Endothelial cell of umbilical vein (primary cell): ENCODE measurements at regions not wholly inside any gene's neighbourhood (a gene's known extent, or its start where the extent isn't known, plus 50 kb on each side); places are given as distances from the start of the nearest gene placed in this dataset.

Experiments
- BruUV-seq: library from RNA; stranded (reverse); fragments of 400-500 nt; replicated peaks from 2 replicates; lab custom pipeline; 2021; lab: Mats Ljungman, UMichigan
- CTCF ChIA-PET: fragments of 300-600, 350-600 bp; sonication (Branson Sonifier 250); formaldehyde crosslinking; loops from one replicate; lab custom pipeline; 2021; ENCODE audit warnings: antibody characterized with exemption, inconsistent platforms; lab: Charles Lee
- POLR2A ChIA-PET: fragments of 300-600, 350-600 bp; sonication (Branson Sonifier 250); formaldehyde crosslinking; loops from one replicate; lab custom pipeline; 2021; ENCODE audit warnings: antibody characterized with exemption, inconsistent platforms; lab: Charles Lee
- DNase-seq: peaks from one replicate; pipeline ENCODE4 v3.0.0-alpha.2; 2011; ENCODE audit warnings: low read depth, low spot score
- FAIRE-seq: peaks from 2 replicates; lab custom pipeline; 2011; peaks lifted over from hg19 to GRCh38; lab: Jason Lieb, UNC
- H2AFZ ChIP-seq: 2 replicates; pipeline ENCODE4 v1.6.0; 2012; ENCODE audit warnings: low read depth, low read length, control low read depth, inconsistent platforms
- H3K27ac ChIP-seq: 2 replicates; pipeline ENCODE4 v1.5.1; 2011; ENCODE audit warnings: low read depth, mild to moderate bottlenecking, control low read depth, low read length, moderate library complexity; ENCODE audit not compliant: insufficient read depth
- H3K27me3 ChIP-seq, 2 experiments: 2 replicates each; pipeline versions ENCODE4 v1.6.0 to v1.6.1; 2011; ENCODE audit warnings: low read length in 2 of 2, mixed read lengths in 1 of 2; ENCODE audit not compliant: control insufficient read depth in 2 of 2, insufficient read depth in 2 of 2
- H3K36me3 ChIP-seq, 2 experiments: 2 replicates in 1 of 2; 3 replicates in 1 of 2; pipeline ENCODE4 v1.5.1; 2011; ENCODE audit warnings: low read length in 2 of 2, mild to moderate bottlenecking in 1 of 2, moderate library complexity in 1 of 2; ENCODE audit not compliant: control insufficient read depth in 2 of 2, insufficient read depth in 2 of 2; ENCODE audit errors: extremely low read depth in 1 of 2
- H3K4me1 ChIP-seq: 3 replicates; pipeline ENCODE4 v1.5.1; 2011; ENCODE audit warnings: mild to moderate bottlenecking, low read length; ENCODE audit not compliant: control insufficient read depth, insufficient read depth; ENCODE audit errors: extremely low read depth
- H3K4me2 ChIP-seq: 2 replicates; pipeline ENCODE4 v1.6.1; 2011; ENCODE audit warnings: low read length, control low read depth, mixed read lengths; ENCODE audit not compliant: insufficient read depth
- H3K4me3 ChIP-seq, 3 experiments: fragments of 200-600 bp in 1 of 3; sonication (generic), shearing (Covaris generic) in 1 of 3; replicated peaks in 1 of 3; 2 replicates each; pipeline ENCODE4 v1.5.1; 2011 to 2016; ENCODE audit warnings: control low read depth in 3 of 3, low read length in 3 of 3, mild to moderate bottlenecking in 2 of 3, inconsistent platforms in 1 of 3, low read depth in 1 of 3, moderate library complexity in 1 of 3; ENCODE audit not compliant: insufficient read depth in 1 of 3
- H3K79me2 ChIP-seq: 2 replicates; pipeline ENCODE4 v1.6.0; 2012; ENCODE audit warnings: low read length, inconsistent platforms; ENCODE audit not compliant: control insufficient read depth, insufficient read depth
- H3K9ac ChIP-seq: replicated peaks from 2 replicates; pipeline ENCODE3; 2011; ENCODE audit warnings: low read length, control low read depth; ENCODE audit not compliant: insufficient read depth; ENCODE audit errors: extremely low read depth
- H3K9me1 ChIP-seq: replicated peaks from 3 replicates; pipeline ENCODE4 v1.6.0; 2011; ENCODE audit warnings: mild to moderate bottlenecking, low read length; ENCODE audit not compliant: control insufficient read depth, insufficient read depth; ENCODE audit errors: extremely low read depth
- H3K9me3 ChIP-seq: replicated peaks from 2 replicates; pipeline ENCODE4 v1.5.1; 2012; ENCODE audit warnings: low read length, inconsistent platforms; ENCODE audit not compliant: control insufficient read depth, insufficient read depth
- H4K20me1 ChIP-seq: replicated peaks from 2 replicates; pipeline ENCODE3; 2011; ENCODE audit warnings: mild to moderate bottlenecking, low read length; ENCODE audit not compliant: control insufficient read depth, insufficient read depth; ENCODE audit errors: extremely low read depth
- CTCF ChIP-seq, 2 donors: IDR thresholded peaks; 1 replicate in 1 of 2; 2 replicates in 1 of 2; pipeline ENCODE4 v1.5.1; 2011; ENCODE audit warnings: low read length in 2 of 2, mild to moderate bottlenecking in 2 of 2, moderate library complexity in 2 of 2, control low read depth in 1 of 2, inconsistent platforms in 1 of 2, low read depth in 1 of 2; ENCODE audit not compliant: insufficient read depth in 1 of 2; ENCODE audit errors: extremely low read depth in 1 of 2
- EZH2 ChIP-seq: IDR thresholded peaks from 2 replicates; pipeline ENCODE4 v1.6.1; 2012; ENCODE audit warnings: borderline replicate concordance, low read depth, mild to moderate bottlenecking, moderate library complexity, low read length, inconsistent platforms; ENCODE audit not compliant: severe bottlenecking
- FOS ChIP-seq: IDR thresholded peaks from 2 replicates; pipeline ENCODE4 v1.6.1; 2011; ENCODE audit warnings: mild to moderate bottlenecking, low read length, moderate library complexity, borderline replicate concordance; ENCODE audit not compliant: insufficient read depth
- GATA2 ChIP-seq: IDR thresholded peaks from 2 replicates; pipeline ENCODE4 v1.7.0; 2011; ENCODE audit warnings: low read depth, mild to moderate bottlenecking, moderate library complexity, mixed read lengths, low read length; ENCODE audit not compliant: insufficient read length, insufficient read depth
- JUN ChIP-seq: IDR thresholded peaks from 2 replicates; pipeline ENCODE4 v1.6.1; 2011; ENCODE audit warnings: borderline replicate concordance, low read depth; ENCODE audit not compliant: insufficient read length, insufficient read depth
- MAX ChIP-seq: IDR thresholded peaks from 2 replicates; pipeline ENCODE4 v1.6.1; 2011; ENCODE audit not compliant: insufficient read depth, insufficient read length
- MYC ChIP-seq: IDR thresholded peaks from one replicate; pipeline ENCODE4 v1.6.1; 2011; ENCODE audit warnings: mild to moderate bottlenecking, low read depth, low read length
- POLR2A ChIP-seq: IDR thresholded peaks from 2 replicates; pipeline ENCODE4 v1.6.1; 2012; ENCODE audit warnings: low read depth, mild to moderate bottlenecking, control low read depth, low read length
- POLR2AphosphoS5 ChIP-seq: IDR thresholded peaks from 2 replicates; pipeline ENCODE4 v1.6.1; 2012; ENCODE audit warnings: low read depth, mild to moderate bottlenecking, control low read depth, low read length, moderate library complexity; ENCODE audit not compliant: insufficient read depth
- dilution Hi-C: fragments of 300-500 bp; cut with MboI; formaldehyde crosslinking; loops from one replicate; pipeline ENCODE4 v1.15.0; 2019; ENCODE audit warnings: low sequenced_read_pairs; ENCODE audit not compliant: extremely low pct_ligation_motif_present
- intact Hi-C: fragments of 100-400 bp; cut with micrococcal nuclease; formaldehyde crosslinking; loops from one replicate; pipeline ENCODE4 v1.10.0; 2022

- Histone ChIP-seq H3K4me3 (no peak overlapping the region), H3K36me3 (no peaks in the 10 kb centered on the region), H3K9me3 (no peaks in the 10 kb centered on the region), H3K9me1 (no peaks in the 10 kb centered on the region), H3K27ac (no peak overlapping the region), H4K20me1 (no peaks in the 10 kb centered on the region), H3K27me3 (peaks cover 1 to 13% of the 10 kb centered on the region in 2 experiments), H2AFZ (no peak overlapping the region), H3K9ac (no peak overlapping the region), H3K79me2 (no peaks in the 10 kb centered on the region), H3K4me2 (no peak overlapping the region), H3K4me1 (no peaks in the 10 kb centered on the region)
- DNase-seq (no peak), FAIRE-seq (no peak)
- intact Hi-C loops (no loop called here), dilution Hi-C loops (no loop called here)
- POLR2A ChIA-PET: no interaction called here
- CTCF ChIA-PET: no interaction called here
- TF ChIP-seq POLR2AphosphoS5: no peak
- no peak for TF ChIP-seq POLR2A
- TF ChIP-seq MAX: no peak
- no peak for TF ChIP-seq GATA2
- no peak for TF ChIP-seq JUN
- TF ChIP-seq MYC: no peak
- TF ChIP-seq CTCF (IDR thresholded peaks at IDR 0.05; ENCODE audit: extremely low read depth in 1 of 2, insufficient read depth in 1 of 2, low read depth in 1 of 2, low read length in 2 of 2): no peak
- no peak for TF ChIP-seq EZH2
- TF ChIP-seq FOS: no peak
- no TSS peak for BruUV-seq
Observed at GRCh38 chr15:70169147-70169546, 71.4 kb upstream of the TLE3 start.
